ENCODE measurements at regions not wholly inside any gene's neighbourhood (a gene's known extent, or its start where the extent isn't known, plus 50 kb on each side); places are given as distances from the start of the nearest gene placed in this dataset.

- no peak for TF ChIP-seq CTCF (IDR thresholded peaks at IDR 0.05; ENCODE audit: insufficient read depth, low read length)
- TF ChIP-seq GABPA (IDR thresholded peaks at IDR 0.05; ENCODE audit: low read depth): no peak
- no peak for TF ChIP-seq REST (IDR thresholded peaks at IDR 0.05; ENCODE audit: insufficient replicate concordance, low read depth)
- TF ChIP-seq POLR2AphosphoS5 (IDR thresholded peaks at IDR 0.05; ENCODE audit: low read depth): no peak
Measured at GRCh38 chr4:136709897-136710296, 822.4 kb downstream of the PCDH18 start.

All from HL-60 (cell line).